ENCODE measurements at regions not wholly inside any gene's neighbourhood (a gene's known extent, or its start where the extent isn't known, plus 50 kb on each side); places are given as distances from the start of the nearest gene placed in this dataset.

DNA sequence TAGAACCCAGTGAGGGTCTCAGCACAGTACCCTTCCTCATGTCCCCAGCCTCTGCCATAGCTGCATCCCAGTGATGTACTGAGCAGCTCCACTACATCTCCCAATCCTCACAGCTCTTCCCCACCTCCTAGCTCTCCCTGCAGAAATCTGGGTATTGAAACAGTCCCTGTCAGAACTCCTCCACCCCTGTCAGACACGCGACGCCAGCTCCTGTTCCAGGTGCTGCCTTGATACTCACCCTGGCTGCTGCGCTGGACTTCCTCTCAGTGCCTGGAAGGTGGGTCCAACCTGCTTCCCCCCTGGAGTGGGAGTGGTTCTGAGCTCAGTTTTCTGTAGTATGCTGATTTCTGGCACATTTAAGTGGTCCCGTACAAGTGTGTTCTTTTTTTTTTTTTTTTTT is 160.9 kb upstream of the SLCO3A1 start:
- Histone ChIP-seq H3K27ac (no peak overlapping the region), H3K36me3 (no peaks in the 10 kb centered on the region), H3K9me3 (no peaks in the 10 kb centered on the region), H3K27me3 (ENCODE audit: low read depth) (no peaks in the 10 kb centered on the region), H3K4me3 (no peak overlapping the region), H3K4me1 (no peaks in the 10 kb centered on the region)
- ATAC-seq (no peak), DNase-seq (no peak)
- intact Hi-C loops (cut with DNase I) = no loop called here
- TF ChIP-seq CTCF (IDR thresholded peaks at IDR 0.05) = no peak

DNA sequence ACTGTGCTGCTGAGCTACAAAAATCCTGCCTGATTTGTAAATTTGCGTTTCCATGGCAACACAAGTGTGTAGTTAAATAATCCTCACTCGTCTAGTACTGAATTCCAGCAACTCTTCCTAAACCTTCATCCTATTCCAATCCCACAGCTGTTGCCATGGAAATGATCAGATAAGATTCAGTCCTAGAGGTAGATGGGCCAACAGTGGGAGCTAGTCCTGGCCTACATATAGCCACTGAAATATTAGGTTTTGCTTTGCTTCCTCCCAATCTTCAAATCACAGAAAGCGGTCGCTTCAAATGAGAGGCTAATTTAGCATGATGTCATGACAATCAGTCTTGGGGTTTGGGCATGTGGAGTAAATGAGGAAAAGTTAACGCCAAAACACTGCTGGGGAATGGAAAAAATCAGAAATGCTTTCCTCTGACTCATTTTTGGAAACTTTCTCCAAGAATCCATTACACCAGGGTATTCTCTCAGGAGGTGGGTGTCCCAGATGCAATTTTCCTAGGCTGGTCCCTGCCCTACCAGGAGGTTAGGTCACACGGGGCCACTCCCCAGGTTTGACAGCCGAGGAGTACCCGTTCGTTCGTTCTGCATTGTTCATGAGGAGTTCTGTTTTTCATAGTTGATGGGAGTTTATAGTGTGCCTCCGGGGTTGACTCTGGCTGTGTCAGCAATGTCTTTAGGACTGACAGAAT is 159.2 kb upstream of the SLCO3A1 start:
- TF ChIP-seq CTCF (IDR thresholded peaks at IDR 0.05) = no peak
- intact Hi-C loops (cut with DNase I) = no loop called here
- no peak for DNase-seq
- Histone ChIP-seq H3K4me1 (no peaks in the 10 kb centered on the region), H3K27me3 (ENCODE audit: low read depth) (no peaks in the 10 kb centered on the region), H3K36me3 (no peaks in the 10 kb centered on the region), H3K27ac (peak overlapping the region; percentile 85), H3K9me3 (no peaks in the 10 kb centered on the region), H3K4me3 (peak overlapping the region; percentile 23)
- peak; percentile 58 to 61 for ATAC-seq

DNA sequence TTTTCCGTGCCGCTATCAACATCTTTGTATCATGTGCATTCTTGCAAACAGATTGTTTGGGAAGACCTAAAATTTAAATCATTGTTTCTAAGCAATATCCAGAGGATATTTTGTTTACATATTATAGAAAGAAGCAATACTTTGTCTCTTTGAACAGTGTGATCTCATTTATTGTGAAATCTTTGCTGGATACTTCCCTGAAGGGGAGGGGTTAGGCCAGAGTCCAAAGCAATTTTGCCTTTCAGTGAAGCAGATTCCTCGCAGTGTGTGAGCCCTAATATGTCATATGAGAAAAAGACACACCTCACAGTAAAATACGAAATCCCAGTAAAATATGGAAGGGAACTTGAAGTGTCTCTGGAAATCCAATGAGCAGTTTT is 158.7 kb upstream of the SLCO3A1 start:
- no peaks in the 10 kb centered on the region for H3K4me1 ChIP-seq
- TF ChIP-seq CTCF (IDR thresholded peaks at IDR 0.05) = no peak
- intact Hi-C loops (cut with DNase I) = no loop called here
- peak overlapping the region; percentile 85 for H3K27ac ChIP-seq
- DNase-seq (no peak), ATAC-seq (peak; percentile 78 to 80)
- H3K27me3 ChIP-seq (ENCODE audit: low read depth) = no peaks in the 10 kb centered on the region
- H3K9me3 ChIP-seq = no peaks in the 10 kb centered on the region
- H3K36me3 ChIP-seq = no peaks in the 10 kb centered on the region
- peak overlapping the region; percentile 23 for H3K4me3 ChIP-seq

GRCh38 chr15:91695799-91696198 is 157.7 kb upstream of the SLCO3A1 start:
- no peak for TF ChIP-seq CTCF (IDR thresholded peaks at IDR 0.05)
- ATAC-seq = no peak
- Histone ChIP-seq H3K4me3 (no peak overlapping the region), H3K27ac (no peak overlapping the region), H3K27me3 (ENCODE audit: low read depth) (no peaks in the 10 kb centered on the region), H3K36me3 (no peaks in the 10 kb centered on the region), H3K9me3 (no peaks in the 10 kb centered on the region), H3K4me1 (no peaks in the 10 kb centered on the region)
- no peak for DNase-seq
- intact Hi-C loops (cut with DNase I) = no loop called here

- TF ChIP-seq CTCF (IDR thresholded peaks at IDR 0.05) = no peak
- no peak for DNase-seq
- ATAC-seq = no peak
- Histone ChIP-seq H3K27ac (no peak overlapping the region), H3K4me3 (no peak overlapping the region), H3K4me1 (no peaks in the 10 kb centered on the region), H3K9me3 (no peaks in the 10 kb centered on the region), H3K27me3 (ENCODE audit: low read depth) (no peaks in the 10 kb centered on the region), H3K36me3 (no peaks in the 10 kb centered on the region)
- intact Hi-C loops (cut with DNase I) = no loop called here
Observed at GRCh38 chr15:91696981-91697380, 156.5 kb upstream of the SLCO3A1 start.

Data from lower lobe of right lung (tissue), 2 donors.